CD4-positive, alpha-beta T cell (primary cell): ENCODE measurements at regions not wholly inside any gene's neighbourhood (a gene's known extent, or its start where the extent isn't known, plus 50 kb on each side); places are given as distances from the start of the nearest gene placed in this dataset.

Experiments used
- ATAC-seq: fragments of 200-7000 bp; cut with Tn5 transposase; one replicate; pipeline ENCODE4 v1.10.0; 2022; ENCODE audit warnings: mild to moderate bottlenecking; ENCODE audit not compliant: poor library complexity
- CTCF ChIA-PET: fragments of 350-600 bp; sonication (Branson Sonifier 250); formaldehyde crosslinking; loops from one replicate; lab custom pipeline; 2021; ENCODE audit warnings: antibody characterized with exemption, inconsistent platforms; lab: Charles Lee
- POLR2A ChIA-PET: fragments of 350-600 bp; sonication (Branson Sonifier 250); formaldehyde crosslinking; loops from one replicate; lab custom pipeline; 2021; ENCODE audit warnings: antibody characterized with exemption, inconsistent platforms; lab: Charles Lee
- DNase-seq, 14 experiments: peaks; one replicate each; pipeline ENCODE4 v3.0.0-alpha.2; 2013 to 2020; ENCODE audit warnings: mixed read lengths in 2 of 14
- H3K27ac ChIP-seq, 2 donors: one replicate each; pipeline versions ENCODE4 v1.5.1 to v1.7.0; 2013; ENCODE audit warnings: low read length in 2 of 2, low read depth in 1 of 2, mild to moderate bottlenecking in 1 of 2
- H3K27me3 ChIP-seq, 2 experiments: 1 replicate in 1 of 2; 2 replicates in 1 of 2; pipeline versions ENCODE4 v1.6.1 to v1.7.0; 2013; ENCODE audit warnings: low read length in 2 of 2, control low read depth in 1 of 2, mild to moderate bottlenecking in 1 of 2, moderate library complexity in 1 of 2; ENCODE audit not compliant: insufficient read depth in 2 of 2, control insufficient read depth in 1 of 2
- H3K36me3 ChIP-seq: one replicate; pipeline ENCODE4 v1.6.1; 2013; ENCODE audit warnings: low read length, control low read depth; ENCODE audit not compliant: insufficient read depth
- H3K4me1 ChIP-seq: one replicate; pipeline ENCODE4 v1.6.1; 2013; ENCODE audit warnings: low read length, control low read depth; ENCODE audit not compliant: insufficient read depth
- H3K4me3 ChIP-seq: one replicate; pipeline ENCODE4 v1.5.1; 2013; ENCODE audit warnings: mild to moderate bottlenecking, low read length, moderate library complexity
- H3K9me3 ChIP-seq, 2 experiments: 1 replicate in 1 of 2; 2 replicates in 1 of 2; pipeline versions ENCODE4 v1.6.1 to v1.7.0; 2013; ENCODE audit warnings: low read length in 2 of 2, mild to moderate bottlenecking in 2 of 2, control low read depth in 1 of 2, moderate library complexity in 1 of 2; ENCODE audit not compliant: control insufficient read depth in 1 of 2, insufficient read depth in 1 of 2
- H3K27ac Mint-ChIP-seq: one replicate; pipeline ENCODE4 v1.8.0; 2020; ENCODE audit warnings: mixed read lengths
- H3K27me3 Mint-ChIP-seq: one replicate; pipeline ENCODE4 v1.8.0; 2021; ENCODE audit warnings: mixed read lengths
- H3K36me3 Mint-ChIP-seq: one replicate; pipeline ENCODE4 v1.8.0; 2021; ENCODE audit warnings: low read depth, mixed read lengths
- H3K4me1 Mint-ChIP-seq: one replicate; pipeline ENCODE4 v1.8.0; 2021; ENCODE audit warnings: low read depth, mixed read lengths
- H3K4me3 Mint-ChIP-seq: one replicate; pipeline ENCODE4 v1.8.0; 2020; ENCODE audit warnings: mild to moderate bottlenecking, mixed read lengths
- H3K9me3 Mint-ChIP-seq: one replicate; pipeline ENCODE4 v1.8.0; 2020; ENCODE audit warnings: mixed read lengths
- intact Hi-C, 2 experiments: fragments of 100-400 bp; cut with DNase I in 1 of 2; cut with micrococcal nuclease in 1 of 2; formaldehyde crosslinking; loops; one replicate each; pipeline versions ENCODE4 v1.15.1 to v1.9.0; 2023 to 2025; cut with DNase I, micrococcal nuclease
- TF ChIP-seq, protein P1 (sequence below): fragments of 200-600 bp; IDR thresholded peaks from one replicate; pipeline ENCODE4 v1.8.0; 2022; ENCODE audit warnings: antibody characterized with exemption, mild to moderate bottlenecking

DNA sequence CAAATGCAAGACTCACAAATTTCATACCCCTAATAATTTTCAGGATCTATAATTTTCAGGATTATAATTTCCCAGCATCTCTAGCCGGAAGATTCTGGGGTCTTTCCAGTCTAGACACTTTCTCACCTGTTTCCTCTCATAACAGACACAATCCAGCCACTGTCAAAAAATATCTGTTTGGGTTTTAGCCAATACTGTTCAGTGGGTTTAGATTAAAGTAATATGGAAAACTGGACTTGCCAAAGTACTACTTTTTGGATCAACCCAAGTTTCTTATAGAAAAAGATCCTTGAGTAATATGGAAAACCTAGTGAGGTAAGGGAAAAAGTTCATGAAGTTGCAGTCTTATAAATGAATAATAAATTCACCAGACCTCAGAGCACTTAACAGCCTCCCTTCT, 62.1 kb upstream of the NEBL start:
- Mint-ChIP-seq H3K9me3 (no peaks in the 10 kb centered on the region), H3K27ac (no peak overlapping the region), H3K4me3 (no peak overlapping the region), H3K36me3 (no peaks in the 10 kb centered on the region), H3K27me3 (no peaks in the 10 kb centered on the region), H3K4me1 (no peaks in the 10 kb centered on the region)
- Histone ChIP-seq H3K4me1 (no peaks in the 10 kb centered on the region), H3K4me3 (no peak overlapping the region), H3K36me3 (no peaks in the 10 kb centered on the region), H3K27ac (no peak overlapping the region), H3K27me3 (no peaks in the 10 kb centered on the region), H3K9me3 (no peaks in the 10 kb centered on the region)
- no peak for ATAC-seq
- ChIA-PET CTCF (no interaction called here), POLR2A (no interaction called here)
- DNase-seq, result no peak
- intact Hi-C loops, result no loop called here
- TF ChIP-seq, protein P1, sequence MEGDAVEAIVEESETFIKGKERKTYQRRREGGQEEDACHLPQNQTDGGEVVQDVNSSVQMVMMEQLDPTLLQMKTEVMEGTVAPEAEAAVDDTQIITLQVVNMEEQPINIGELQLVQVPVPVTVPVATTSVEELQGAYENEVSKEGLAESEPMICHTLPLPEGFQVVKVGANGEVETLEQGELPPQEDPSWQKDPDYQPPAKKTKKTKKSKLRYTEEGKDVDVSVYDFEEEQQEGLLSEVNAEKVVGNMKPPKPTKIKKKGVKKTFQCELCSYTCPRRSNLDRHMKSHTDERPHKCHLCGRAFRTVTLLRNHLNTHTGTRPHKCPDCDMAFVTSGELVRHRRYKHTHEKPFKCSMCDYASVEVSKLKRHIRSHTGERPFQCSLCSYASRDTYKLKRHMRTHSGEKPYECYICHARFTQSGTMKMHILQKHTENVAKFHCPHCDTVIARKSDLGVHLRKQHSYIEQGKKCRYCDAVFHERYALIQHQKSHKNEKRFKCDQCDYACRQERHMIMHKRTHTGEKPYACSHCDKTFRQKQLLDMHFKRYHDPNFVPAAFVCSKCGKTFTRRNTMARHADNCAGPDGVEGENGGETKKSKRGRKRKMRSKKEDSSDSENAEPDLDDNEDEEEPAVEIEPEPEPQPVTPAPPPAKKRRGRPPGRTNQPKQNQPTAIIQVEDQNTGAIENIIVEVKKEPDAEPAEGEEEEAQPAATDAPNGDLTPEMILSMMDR, result no peak

- Histone ChIP-seq H3K27ac (no peak overlapping the region), H3K9me3 (no peaks in the 10 kb centered on the region), H3K4me3 (no peak overlapping the region), H3K36me3 (no peaks in the 10 kb centered on the region), H3K27me3 (no peaks in the 10 kb centered on the region), H3K4me1 (no peaks in the 10 kb centered on the region)
- Mint-ChIP-seq H3K36me3 (no peaks in the 10 kb centered on the region), H3K27me3 (no peaks in the 10 kb centered on the region), H3K27ac (no peak overlapping the region), H3K4me1 (no peaks in the 10 kb centered on the region), H3K4me3 (no peak overlapping the region), H3K9me3 (no peaks in the 10 kb centered on the region)
- intact Hi-C loops, result no loop called here
- TF ChIP-seq, protein P1, result no peak
- no peak for DNase-seq
- ATAC-seq, result no peak
- ChIA-PET CTCF (no interaction called here), POLR2A (no interaction called here)
Observed at GRCh38 chr10:20958764-20959163, 61.7 kb upstream of the NEBL start.

GRCh38 chr10:20958225-20958624, 61.1 kb upstream of the NEBL start:
- ATAC-seq (no peak), DNase-seq (no peak)
- H3K9me3 Mint-ChIP-seq, result no peaks in the 10 kb centered on the region
- Histone ChIP-seq H3K9me3 (no peaks in the 10 kb centered on the region), H3K4me3 (no peak overlapping the region), H3K27me3 (no peaks in the 10 kb centered on the region), H3K4me1 (no peaks in the 10 kb centered on the region), H3K36me3 (no peaks in the 10 kb centered on the region), H3K27ac (no peak overlapping the region)
- no peak overlapping the region for H3K27ac Mint-ChIP-seq
- no peak overlapping the region for H3K4me3 Mint-ChIP-seq
- ChIA-PET CTCF (no interaction called here), POLR2A (no interaction called here)
- intact Hi-C loops, result no loop called here
- TF ChIP-seq, protein P1, result no peak
- no peaks in the 10 kb centered on the region for H3K4me1 Mint-ChIP-seq
- H3K27me3 Mint-ChIP-seq, result no peaks in the 10 kb centered on the region
- no peaks in the 10 kb centered on the region for H3K36me3 Mint-ChIP-seq
